ENCODE measurements at regions not wholly inside any gene's neighbourhood (a gene's known extent, or its start where the extent isn't known, plus 50 kb on each side); places are given as distances from the start of the nearest gene placed in this dataset.

DNA sequence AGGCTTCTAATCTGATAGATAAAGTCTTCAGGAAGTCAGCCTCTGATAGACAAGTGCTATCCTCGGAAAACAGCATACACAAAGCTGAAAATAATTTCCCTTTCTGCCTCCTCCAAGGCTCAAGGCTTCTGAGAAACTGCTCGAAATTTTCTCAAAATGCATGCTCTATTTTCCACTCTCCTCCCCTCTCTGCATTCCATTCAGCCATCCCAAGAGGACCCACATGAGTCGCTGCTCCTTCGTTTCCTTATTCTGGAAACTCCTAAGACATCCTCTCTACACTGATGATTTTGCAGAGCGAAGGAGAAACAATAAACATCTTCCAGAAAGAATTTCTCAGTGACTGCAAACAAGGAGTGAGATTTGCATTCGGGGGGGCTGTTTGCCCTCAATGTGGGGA lies 92.2 kb upstream of the SFSWAP start:
- peaks cover 3% of the 10 kb centered on the region for H3K9me1 ChIP-seq (ENCODE audit: control insufficient read depth, insufficient read depth, low read length)
- POLR2A ChIA-PET = no interaction called here
- peaks cover 45 to 49% of the 10 kb centered on the region in 2 experiments for H3K27me3 ChIP-seq (ENCODE audit: control insufficient read depth in 2 of 2, insufficient read depth in 2 of 2, low read length in 2 of 2)
- FAIRE-seq (no peak), DNase-seq (ENCODE audit: extremely low read depth in 1 of 4, low spot score in 3 of 4) (no peak), ATAC-seq (no peak)
- H3K4me2 ChIP-seq (ENCODE audit: insufficient read depth, low read length) = no peak overlapping the region
- H3K4me3 ChIP-seq = no peak overlapping the region
- CTCF ChIA-PET (ENCODE audit: low intra/inter-chr PET ratio) = no interaction called here
- H2AFZ ChIP-seq (ENCODE audit: low read depth, low read length) = no peak overlapping the region
- H3K9me3 ChIP-seq (replicated peaks; ENCODE audit: control insufficient read depth, insufficient read depth, low read depth, low read length) = no peaks in the 10 kb centered on the region; the same call in 1 of the 2 replicates
- H3K79me2 ChIP-seq (ENCODE audit: control insufficient read depth, insufficient read depth, low read length) = no peaks in the 10 kb centered on the region; the same call in 2 of the 3 replicates
- 3% methylated on average over 6 of the region's 6 CpGs for WGBS (ENCODE audit: insufficient coverage, low coverage, missing lambda C conversion rate)
- in situ Hi-C loops (cut with MboI) (no loop called here), intact Hi-C loops (cut with micrococcal nuclease) (loop anchor here (5.0 kb wide), 1 partner anchor 214 kb away; no protein-coding TSS in a partner anchor)
- no peaks in the 10 kb centered on the region for H3K36me3 ChIP-seq (ENCODE audit: control insufficient read depth, insufficient read depth, low read length)
- BruUV-seq (replicated peaks) = no TSS peak
- TF ChIP-seq, protein P1, sequence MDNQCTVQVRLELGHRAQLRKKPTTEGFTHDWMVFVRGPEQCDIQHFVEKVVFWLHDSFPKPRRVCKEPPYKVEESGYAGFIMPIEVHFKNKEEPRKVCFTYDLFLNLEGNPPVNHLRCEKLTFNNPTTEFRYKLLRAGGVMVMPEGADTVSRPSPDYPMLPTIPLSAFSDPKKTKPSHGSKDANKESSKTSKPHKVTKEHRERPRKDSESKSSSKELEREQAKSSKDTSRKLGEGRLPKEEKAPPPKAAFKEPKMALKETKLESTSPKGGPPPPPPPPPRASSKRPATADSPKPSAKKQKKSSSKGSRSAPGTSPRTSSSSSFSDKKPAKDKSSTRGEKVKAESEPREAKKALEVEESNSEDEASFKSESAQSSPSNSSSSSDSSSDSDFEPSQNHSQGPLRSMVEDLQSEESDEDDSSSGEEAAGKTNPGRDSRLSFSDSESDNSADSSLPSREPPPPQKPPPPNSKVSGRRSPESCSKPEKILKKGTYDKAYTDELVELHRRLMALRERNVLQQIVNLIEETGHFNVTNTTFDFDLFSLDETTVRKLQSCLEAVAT (IDR thresholded peaks at IDR 0.05) = no peak
- TF ChIP-seq POLR2AphosphoS2 (IDR thresholded peaks at IDR 0.05; ENCODE audit: low read length) = peak; percentile 22; the same call in 1 of the 2 replicates
- H3K9ac ChIP-seq (ENCODE audit: insufficient read depth in 1 of 2, low read depth in 2 of 2, low read length in 2 of 2) = no peak overlapping the region
- H4K20me1 ChIP-seq (replicated peaks; ENCODE audit: control insufficient read depth, insufficient read depth, low read length) = peaks cover 6% of the 10 kb centered on the region; the same call in 1 of the 2 replicates
- H3K4me1 ChIP-seq (replicated peaks in 1 of 2; ENCODE audit: control insufficient read depth in 2 of 2, insufficient read depth in 2 of 2, low read length in 2 of 2) = peaks cover 6 to 57% of the 10 kb centered on the region in 2 experiments; a peak in 4 of 5 replicates
- no peak overlapping the region for H3K27ac ChIP-seq (ENCODE audit: extremely low read depth, low read depth, low read length)

DNA sequence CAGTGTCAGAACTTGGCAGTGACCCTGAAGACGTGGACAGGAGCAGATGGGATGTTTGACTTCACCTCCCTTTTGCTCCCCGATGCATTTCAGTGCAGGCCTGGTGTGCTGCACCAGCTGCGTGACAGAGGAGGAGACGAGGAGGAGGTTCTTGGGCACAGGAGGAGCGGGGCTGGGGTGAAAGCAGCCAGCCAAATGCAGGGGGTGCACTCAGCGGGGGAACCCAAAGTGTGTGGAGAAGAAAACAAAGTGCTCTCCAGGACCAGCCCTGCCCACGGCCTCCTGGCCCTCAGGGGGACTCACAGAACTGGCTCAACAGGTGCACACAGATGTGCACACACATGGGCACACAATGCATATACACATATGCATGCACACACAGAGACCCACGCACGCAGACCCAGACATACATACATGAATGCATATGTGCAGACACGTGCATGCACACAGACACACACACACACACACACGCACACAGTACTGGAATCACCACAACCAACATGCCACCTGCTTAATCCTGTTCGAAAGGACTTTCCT lies 91.7 kb upstream of the SFSWAP start:
- TF ChIP-seq POLR2G (IDR thresholded peaks at IDR 0.05; ENCODE audit: low read depth, low read length) (peak; percentile 61), KDM5B (IDR thresholded peaks at IDR 0.05; ENCODE audit: insufficient replicate concordance, low read depth, low read length) (peak; percentile 7), POLR2A (conservative IDR thresholded peaks at IDR 0.05) (peak; percentile 36; the same call in 1 of the 2 replicates), EP400 (IDR thresholded peaks at IDR 0.05) (no peak)
- Histone ChIP-seq H3K9ac (ENCODE audit: insufficient read depth in 1 of 2, low read depth in 2 of 2, low read length in 2 of 2) (no peak overlapping the region), H3K9me1 (ENCODE audit: control insufficient read depth, insufficient read depth, low read length) (peaks cover 6% of the 10 kb centered on the region), H3K9me3 (replicated peaks; ENCODE audit: control insufficient read depth, insufficient read depth, low read depth, low read length) (no peaks in the 10 kb centered on the region; the same call in 1 of the 2 replicates), H3K4me3 (no peak overlapping the region), H3K79me2 (ENCODE audit: control insufficient read depth, insufficient read depth, low read length) (no peaks in the 10 kb centered on the region; the same call in 2 of the 3 replicates), H3K27me3 (ENCODE audit: control insufficient read depth in 2 of 2, insufficient read depth in 2 of 2, low read length in 2 of 2) (peaks cover 43 to 47% of the 10 kb centered on the region in 2 experiments), H3K4me2 (ENCODE audit: insufficient read depth, low read length) (no peak overlapping the region), H3K27ac (ENCODE audit: extremely low read depth, low read depth, low read length) (no peak overlapping the region), H4K20me1 (replicated peaks; ENCODE audit: control insufficient read depth, insufficient read depth, low read length) (peaks cover 6% of the 10 kb centered on the region; the same call in 1 of the 2 replicates), H3K36me3 (ENCODE audit: control insufficient read depth, insufficient read depth, low read length) (no peaks in the 10 kb centered on the region), H2AFZ (ENCODE audit: low read depth, low read length) (no peak overlapping the region), H3K4me1 (replicated peaks in 1 of 2; ENCODE audit: control insufficient read depth in 2 of 2, insufficient read depth in 2 of 2, low read length in 2 of 2) (peaks cover 9 to 60% of the 10 kb centered on the region in 2 experiments; a peak in 4 of 5 replicates)
- in situ Hi-C loops (cut with MboI) (no loop called here), intact Hi-C loops (cut with micrococcal nuclease) (loop anchor here (5.0 kb wide), 1 partner anchor 213 kb away; no protein-coding TSS in a partner anchor)
- ChIA-PET CTCF (ENCODE audit: low intra/inter-chr PET ratio) (no interaction called here), POLR2A (no interaction called here)
- no TSS peak for BruUV-seq (replicated peaks)
- DNase-seq (ENCODE audit: extremely low read depth in 1 of 4, low spot score in 3 of 4) (no peak), FAIRE-seq (no peak), ATAC-seq (no peak)
- WGBS (ENCODE audit: insufficient coverage, low coverage, missing lambda C conversion rate) = 2% methylated on average over 10 of the region's 12 CpGs
